NB4 (cell line): ENCODE measurements at regions not wholly inside any gene's neighbourhood (a gene's known extent, or its start where the extent isn't known, plus 50 kb on each side); places are given as distances from the start of the nearest gene placed in this dataset.

Source experiments
- CTCF ChIP-seq: IDR thresholded peaks from one replicate; pipeline ENCODE4 v1.5.1; 2012; ENCODE audit warnings: low read depth, low read length
- MAX ChIP-seq: IDR thresholded peaks from 2 replicates; pipeline ENCODE4 v1.6.1; 2011; ENCODE audit warnings: low read depth, low read length
- POLR2A ChIP-seq: IDR thresholded peaks from 2 replicates; pipeline ENCODE4 v1.6.1; 2011; ENCODE audit warnings: mild to moderate bottlenecking; ENCODE audit not compliant: insufficient read length; ENCODE audit errors: extremely low read depth

- TF ChIP-seq CTCF (no peak), POLR2A (no peak), MAX (no peak)
Observed at GRCh38 chr7:25617673-25618072, 389.4 kb upstream of the NPVF start.
